Tibial nerve (tissue), 3 donors: ENCODE measurements at regions not wholly inside any gene's neighbourhood (a gene's known extent, or its start where the extent isn't known, plus 50 kb on each side); places are given as distances from the start of the nearest gene placed in this dataset.

ENCODE experiments used
- POLR2A ChIP-seq, 2 donors: fragments of 450-650 bp; IDR thresholded peaks; one replicate each; pipeline ENCODE4 v1.6.1; 2017; ENCODE audit warnings: antibody characterized with exemption in 2 of 2, mild to moderate bottlenecking in 2 of 2, moderate library complexity in 2 of 2
- TF ChIP-seq, protein P1 (sequence below), 5 experiments: fragments of 200-600 bp in 3 of 5; fragments of 450-650 bp in 2 of 5; sonication (generic) in 3 of 5; IDR thresholded peaks; one replicate each; pipeline ENCODE4 v1.5.1; 2016 to 2019; ENCODE audit warnings: antibody characterized with exemption in 5 of 5, mild to moderate bottlenecking in 3 of 5, moderate library complexity in 2 of 5

DNA sequence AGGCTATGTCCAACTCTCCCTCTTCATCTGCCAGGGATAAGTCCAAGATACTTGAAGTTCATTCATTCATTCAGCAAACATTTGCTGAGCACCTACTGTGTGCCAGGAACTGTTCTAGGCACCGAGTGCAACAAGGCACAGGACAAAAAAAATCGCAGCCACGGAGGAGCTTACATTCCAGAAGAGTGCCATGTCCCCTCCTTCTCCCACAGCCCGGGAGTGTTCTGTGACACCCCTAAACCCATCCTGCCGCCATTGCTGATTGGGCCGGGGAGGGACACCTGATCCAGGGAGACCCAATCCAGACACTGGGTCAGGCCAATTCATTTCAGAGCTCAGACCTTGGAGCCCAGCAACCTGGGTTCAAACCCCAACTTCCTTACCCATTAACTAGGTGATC lies 58.1 kb upstream of the NEURL1B start:
- no peak for TF ChIP-seq POLR2A (IDR thresholded peaks at IDR 0.05)
- TF ChIP-seq, protein P1, sequence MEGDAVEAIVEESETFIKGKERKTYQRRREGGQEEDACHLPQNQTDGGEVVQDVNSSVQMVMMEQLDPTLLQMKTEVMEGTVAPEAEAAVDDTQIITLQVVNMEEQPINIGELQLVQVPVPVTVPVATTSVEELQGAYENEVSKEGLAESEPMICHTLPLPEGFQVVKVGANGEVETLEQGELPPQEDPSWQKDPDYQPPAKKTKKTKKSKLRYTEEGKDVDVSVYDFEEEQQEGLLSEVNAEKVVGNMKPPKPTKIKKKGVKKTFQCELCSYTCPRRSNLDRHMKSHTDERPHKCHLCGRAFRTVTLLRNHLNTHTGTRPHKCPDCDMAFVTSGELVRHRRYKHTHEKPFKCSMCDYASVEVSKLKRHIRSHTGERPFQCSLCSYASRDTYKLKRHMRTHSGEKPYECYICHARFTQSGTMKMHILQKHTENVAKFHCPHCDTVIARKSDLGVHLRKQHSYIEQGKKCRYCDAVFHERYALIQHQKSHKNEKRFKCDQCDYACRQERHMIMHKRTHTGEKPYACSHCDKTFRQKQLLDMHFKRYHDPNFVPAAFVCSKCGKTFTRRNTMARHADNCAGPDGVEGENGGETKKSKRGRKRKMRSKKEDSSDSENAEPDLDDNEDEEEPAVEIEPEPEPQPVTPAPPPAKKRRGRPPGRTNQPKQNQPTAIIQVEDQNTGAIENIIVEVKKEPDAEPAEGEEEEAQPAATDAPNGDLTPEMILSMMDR (IDR thresholded peaks at IDR 0.05), result no peak
